Ovary (tissue), 7 donors: ENCODE measurements at regions not wholly inside any gene's neighbourhood (a gene's known extent, or its start where the extent isn't known, plus 50 kb on each side); places are given as distances from the start of the nearest gene placed in this dataset.

Experiments
- DNase-seq, 5 donors: peaks; one replicate each; pipeline ENCODE4 v3.0.0-alpha.2; 2019 to 2020
- H3K27ac ChIP-seq, 2 donors: fragments of 200-600 bp; one replicate each; pipeline versions ENCODE4 v1.5.1 to v1.8.0; 2019 to 2022
- H3K27me3 ChIP-seq: fragments of 200-600 bp; one replicate; pipeline ENCODE4 v1.8.0; 2022
- H3K36me3 ChIP-seq: fragments of 200-600 bp; sonication (generic); one replicate; pipeline ENCODE4 v1.5.1; 2019
- H3K4me1 ChIP-seq: one replicate; pipeline ENCODE4 v1.8.1; 2013; ENCODE audit warnings: mild to moderate bottlenecking, moderate library complexity; ENCODE audit not compliant: insufficient read depth
- H3K4me3 ChIP-seq: fragments of 200-600 bp; sonication (generic); one replicate; pipeline ENCODE4 v1.5.1; 2017
- H3K9me3 ChIP-seq, 2 donors: fragments of 200-600 bp in 1 of 2; sonication (generic) in 1 of 2; one replicate each; pipeline versions ENCODE4 v1.5.1 to v1.8.1; 2013 to 2019; ENCODE audit warnings: mild to moderate bottlenecking in 1 of 2, moderate library complexity in 1 of 2
- EP300 ChIP-seq: sonication (generic); formaldehyde crosslinking; IDR thresholded peaks from one replicate; pipeline ENCODE4 v1.6.1; 2017; ENCODE audit warnings: antibody characterized with exemption
- POLR2A ChIP-seq: fragments of 450-650 bp; IDR thresholded peaks from one replicate; pipeline ENCODE4 v1.6.1; 2017; ENCODE audit warnings: antibody characterized with exemption, mild to moderate bottlenecking, moderate library complexity
- WGBS, 3 donors: extraction: QIAGEN DNeasy Blood & Tissue Kit in 1 of 3; methylation state at CpG; one replicate each; pipeline versions ENCODE4 v1.1.5 to v1.1.7; 2013 to 2017; 5-methylcytosine and 5-hydroxymethylcytosine counted together
- intact Hi-C, 4 donors: fragments of 100-400 bp; cut with DNase I; formaldehyde crosslinking; loops; one replicate each; pipeline versions ENCODE4 v1.11.0 to v1.15.1; 2022 to 2023
- TF ChIP-seq, protein P1 (sequence below), 3 donors: fragments of 450-650 bp in 2 of 3; fragments of 200-600 bp in 1 of 3; IDR thresholded peaks; one replicate each; pipeline versions ENCODE4 v1.5.1 to v1.8.0; 2016 to 2022; ENCODE audit warnings: antibody characterized with exemption in 3 of 3, mild to moderate bottlenecking in 1 of 3
- donor health status: DM: no; HTN: no; CAD: no; lungs with moderate emphysema.
- donor health status: DM: no; HTN: no; CAD: no.
- donor health status: Bipolar disorder and iron deficiency.
- donor health status: DM: no; HTN: no; CAD: no.
- donor health status: DM: yes; HTN: yes; CAD: no.

- no peaks in the 10 kb centered on the region for H3K4me1 ChIP-seq
- H3K9me3 ChIP-seq: no peaks in the 10 kb centered on the region
- H3K27ac ChIP-seq: no peak overlapping the region
- WGBS, 3 donors: 36 to 45% (median 45%) methylated on average over 13 of the region's 13 CpGs
- H3K27me3 ChIP-seq: no peaks in the 10 kb centered on the region
- H3K4me3 ChIP-seq: no peak overlapping the region
- no peak for TF ChIP-seq EP300
- TF ChIP-seq, protein P1, sequence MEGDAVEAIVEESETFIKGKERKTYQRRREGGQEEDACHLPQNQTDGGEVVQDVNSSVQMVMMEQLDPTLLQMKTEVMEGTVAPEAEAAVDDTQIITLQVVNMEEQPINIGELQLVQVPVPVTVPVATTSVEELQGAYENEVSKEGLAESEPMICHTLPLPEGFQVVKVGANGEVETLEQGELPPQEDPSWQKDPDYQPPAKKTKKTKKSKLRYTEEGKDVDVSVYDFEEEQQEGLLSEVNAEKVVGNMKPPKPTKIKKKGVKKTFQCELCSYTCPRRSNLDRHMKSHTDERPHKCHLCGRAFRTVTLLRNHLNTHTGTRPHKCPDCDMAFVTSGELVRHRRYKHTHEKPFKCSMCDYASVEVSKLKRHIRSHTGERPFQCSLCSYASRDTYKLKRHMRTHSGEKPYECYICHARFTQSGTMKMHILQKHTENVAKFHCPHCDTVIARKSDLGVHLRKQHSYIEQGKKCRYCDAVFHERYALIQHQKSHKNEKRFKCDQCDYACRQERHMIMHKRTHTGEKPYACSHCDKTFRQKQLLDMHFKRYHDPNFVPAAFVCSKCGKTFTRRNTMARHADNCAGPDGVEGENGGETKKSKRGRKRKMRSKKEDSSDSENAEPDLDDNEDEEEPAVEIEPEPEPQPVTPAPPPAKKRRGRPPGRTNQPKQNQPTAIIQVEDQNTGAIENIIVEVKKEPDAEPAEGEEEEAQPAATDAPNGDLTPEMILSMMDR (IDR thresholded peaks at IDR 0.05): no peak
- TF ChIP-seq POLR2A: no peak
- no peak for DNase-seq
- intact Hi-C loops: loop anchor here in 1 of 4 donors (5.0 kb wide), 1 partner anchor 592 kb away; no protein-coding TSS in a partner anchor
- no peaks in the 10 kb centered on the region for H3K36me3 ChIP-seq
Observed at GRCh38 chr11:27754035-27755017, 54.1 kb upstream of the BDNF start.
